ENCODE measurements at regions not wholly inside any gene's neighbourhood (a gene's known extent, or its start where the extent isn't known, plus 50 kb on each side); places are given as distances from the start of the nearest gene placed in this dataset.

GRCh38 chr5:91433861-91434260 lies 50.7 kb upstream of the ARRDC3 start:
- DNase-seq (ENCODE audit: low spot score), result no peak
